Stimulated activated CD4-positive, alpha-beta T cell treated with anti-CD3 and anti-CD28 coated beads, Interleukin-1b, Interleukin-23, amount 100 ng/mL, for 1 hour (primary cell): ENCODE measurements at regions not wholly inside any gene's neighbourhood (a gene's known extent, or its start where the extent isn't known, plus 50 kb on each side); places are given as distances from the start of the nearest gene placed in this dataset.

ENCODE experiments used
- DNase-seq, 2 donors: peaks; one replicate each; pipeline ENCODE4 v3.0.0-alpha.2; 2020; ENCODE audit warnings: low read depth in 2 of 2

DNA sequence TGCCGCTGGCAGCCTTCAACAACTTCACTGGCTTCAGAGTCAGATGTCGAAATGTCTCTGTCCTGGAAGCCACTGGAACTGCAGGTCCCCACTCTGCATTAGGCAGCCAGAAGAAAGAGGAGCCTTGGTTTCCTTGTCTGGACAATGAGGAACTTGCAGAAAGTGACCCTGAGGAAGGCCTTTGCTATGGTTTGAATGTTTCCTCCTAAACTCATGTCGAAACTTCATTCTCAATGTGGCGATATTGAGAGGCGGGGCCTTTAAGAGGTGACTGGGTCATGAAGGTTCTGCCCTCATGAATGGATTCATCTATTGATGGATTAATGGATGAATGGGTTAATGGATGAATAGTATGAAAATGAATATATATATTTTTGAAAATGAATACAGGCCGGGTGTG lies 61.6 kb upstream of the GPR26 start:
- no peak for DNase-seq

DNA sequence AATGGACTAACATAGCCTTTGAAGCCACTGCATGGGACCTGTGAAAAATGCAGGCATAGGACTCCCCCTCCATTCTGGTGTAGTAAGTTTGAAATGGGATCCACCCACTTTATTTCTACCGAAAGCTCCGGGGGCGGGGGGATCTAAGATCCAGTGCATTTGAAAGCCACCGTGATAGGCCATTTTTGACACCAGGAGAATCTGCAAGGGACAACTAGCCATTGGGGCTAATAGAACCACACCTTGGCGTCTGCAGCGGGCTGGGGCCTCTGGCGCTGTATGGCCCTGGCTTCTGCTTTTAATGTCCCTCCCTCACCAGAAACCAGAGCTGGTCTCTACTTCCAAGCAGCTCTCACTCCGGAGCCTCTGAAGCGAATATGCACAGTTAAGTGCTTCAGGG lies 60.1 kb upstream of the GPR26 start:
- no peak for DNase-seq

DNA sequence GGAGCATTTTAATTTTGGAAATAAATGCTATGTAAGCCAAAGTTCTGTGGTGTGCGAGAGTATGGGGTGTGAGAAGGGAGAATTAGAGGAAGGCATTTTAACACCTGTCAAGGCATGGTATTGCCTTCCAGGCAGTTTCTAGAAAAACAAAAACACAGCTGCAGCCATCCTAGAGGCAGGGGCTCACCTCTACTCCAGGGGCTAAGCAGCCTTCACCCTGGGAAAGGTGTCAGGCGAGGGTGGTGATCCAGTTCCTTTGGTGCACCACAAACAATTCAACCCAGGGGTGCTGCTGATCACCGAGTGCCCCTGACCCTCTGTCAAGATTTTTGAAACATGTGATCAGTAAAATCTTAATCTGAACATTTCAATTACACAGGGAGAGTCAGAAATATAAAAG lies 59.2 kb upstream of the GPR26 start:
- no peak for DNase-seq

DNA sequence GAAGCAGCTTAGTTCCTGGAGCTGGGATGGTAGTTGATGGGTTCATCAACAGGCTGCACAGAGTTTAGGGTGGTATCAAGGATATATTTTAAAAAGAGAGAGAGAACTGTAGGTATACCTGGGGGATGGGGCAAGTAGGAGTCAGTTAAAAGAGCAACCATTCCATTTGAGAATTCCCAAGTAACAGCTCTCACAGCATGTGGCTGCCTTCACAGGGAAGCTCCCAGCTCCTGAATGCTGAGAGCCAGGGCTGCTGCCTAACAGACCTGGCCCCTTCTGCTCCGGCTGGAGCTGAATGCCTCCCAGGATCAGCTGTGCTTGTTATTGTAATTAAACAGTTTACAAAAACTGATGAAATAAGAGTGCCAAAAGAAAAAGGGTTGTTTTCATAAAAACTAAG lies 58.8 kb upstream of the GPR26 start:
- DNase-seq, result no peak

DNA sequence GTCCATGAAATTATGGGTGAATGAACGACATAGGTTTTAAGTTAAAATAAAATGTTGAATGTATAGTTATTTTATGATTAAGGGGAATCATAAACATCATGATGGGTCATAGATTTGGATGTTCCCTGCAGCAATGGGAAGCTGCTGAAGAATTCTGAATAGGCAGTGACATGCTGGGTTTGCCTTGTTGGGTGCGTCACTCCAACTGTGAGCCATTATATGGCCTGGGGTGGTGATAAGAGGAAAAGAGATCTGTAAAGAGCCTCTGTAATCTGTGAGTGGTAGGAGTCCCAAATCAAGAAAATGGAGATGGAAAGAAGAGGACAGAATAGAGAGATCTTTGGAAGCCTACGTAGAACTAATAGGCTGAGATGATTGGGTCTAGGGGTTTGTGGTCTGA lies 58.1 kb upstream of the GPR26 start:
- no peak for DNase-seq

DNA sequence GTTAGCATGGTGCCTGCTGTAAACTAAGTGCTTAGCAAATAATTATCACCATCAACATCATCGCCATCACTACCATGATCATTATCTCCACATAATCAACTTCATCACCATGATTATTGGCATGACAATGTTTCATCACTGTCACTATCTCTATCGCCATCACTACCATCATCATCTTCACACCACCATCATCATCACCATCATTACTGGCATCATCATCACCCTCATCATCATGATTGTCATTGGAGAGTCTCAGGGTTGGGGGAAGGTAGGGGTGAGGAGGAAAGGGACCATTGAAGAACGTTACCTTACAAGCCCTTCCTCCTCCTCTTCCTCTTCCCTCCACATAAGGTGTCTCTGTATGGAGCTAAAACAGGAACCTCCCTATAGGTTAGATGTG lies 54.9 kb upstream of the GPR26 start:
- no peak for DNase-seq

DNA sequence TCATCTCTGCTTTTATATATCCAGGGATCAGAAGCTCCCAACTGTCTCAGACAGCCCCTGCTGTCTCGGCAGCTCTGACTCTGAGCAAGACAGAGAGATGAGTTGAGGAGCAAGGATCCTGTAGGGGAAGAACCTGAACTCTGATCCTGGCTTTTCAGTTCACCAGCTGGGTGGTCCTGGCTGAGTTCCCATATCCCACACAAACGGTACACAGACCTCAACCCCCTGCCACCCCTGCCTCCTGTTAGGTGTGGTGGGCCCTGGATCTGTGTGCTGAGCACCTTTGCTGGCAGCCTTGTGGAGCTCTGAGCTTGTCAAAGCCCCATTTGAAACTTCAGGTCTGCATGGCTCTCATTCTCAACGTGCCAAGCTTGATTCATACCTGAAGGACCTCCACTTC lies 54.3 kb upstream of the GPR26 start:
- DNase-seq, result no peak

DNA sequence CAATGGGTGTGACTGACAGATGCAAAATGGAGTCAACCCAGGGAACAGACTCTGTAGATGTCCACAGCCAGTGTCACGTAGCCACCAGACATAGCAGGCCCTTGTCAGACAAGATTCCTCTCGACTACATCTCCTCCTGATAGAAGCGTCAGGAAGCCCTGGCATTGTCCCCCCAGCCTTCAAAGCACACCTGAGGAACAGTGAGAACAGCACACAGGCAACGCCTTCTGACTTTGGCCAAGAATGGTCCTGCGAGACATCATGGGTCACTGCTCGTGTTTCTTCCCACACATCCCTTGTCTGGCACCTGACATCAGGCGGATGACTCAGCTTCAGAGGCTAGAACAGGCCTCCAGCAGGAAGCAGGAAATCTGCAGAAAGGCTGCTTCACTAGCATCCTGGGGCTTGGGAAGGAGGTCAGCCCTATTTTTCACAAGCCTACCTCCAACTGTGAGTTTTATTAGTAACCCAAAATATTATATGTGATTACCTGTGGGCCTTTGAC lies 52.8 kb upstream of the GPR26 start:
- no peak for DNase-seq

DNA sequence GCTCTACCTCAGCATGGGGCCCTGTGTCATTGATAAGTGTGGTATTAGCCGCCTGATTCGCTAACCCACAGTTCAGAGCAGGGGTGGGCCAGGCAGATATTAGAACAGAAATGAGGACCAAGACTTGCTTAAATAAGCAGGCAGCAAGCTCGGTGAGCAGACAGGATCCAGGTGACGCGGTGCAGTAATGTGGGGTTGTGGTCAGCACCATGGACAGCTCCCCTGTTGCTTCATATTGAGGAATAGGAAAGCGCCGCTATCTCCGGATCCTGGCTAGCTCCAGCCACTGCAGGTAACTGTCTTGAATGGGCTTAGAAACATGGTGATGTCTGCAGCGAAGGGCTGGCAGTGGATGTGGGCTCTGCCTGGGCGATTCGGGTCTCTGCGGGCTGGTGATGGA lies 51.3 kb upstream of the GPR26 start:
- peak in 1 of 2 donors; percentile 4 for DNase-seq
